Stimulated activated CD4-positive, alpha-beta T cell treated with anti-CD3 and anti-CD28 coated beads, Interleukin-4, amount 100 ng/mL, for 24 hours (primary cell): ENCODE measurements at regions not wholly inside any gene's neighbourhood (a gene's known extent, or its start where the extent isn't known, plus 50 kb on each side); places are given as distances from the start of the nearest gene placed in this dataset.
"Not testable (repeated sequence)": the region's sequence is repeated elsewhere in the genome, so short reads cannot be mapped to it uniquely, and the experiment has no call there.

ENCODE experiments used
- DNase-seq: peaks from one replicate; pipeline ENCODE4 v3.0.0-alpha.2; 2020

DNA sequence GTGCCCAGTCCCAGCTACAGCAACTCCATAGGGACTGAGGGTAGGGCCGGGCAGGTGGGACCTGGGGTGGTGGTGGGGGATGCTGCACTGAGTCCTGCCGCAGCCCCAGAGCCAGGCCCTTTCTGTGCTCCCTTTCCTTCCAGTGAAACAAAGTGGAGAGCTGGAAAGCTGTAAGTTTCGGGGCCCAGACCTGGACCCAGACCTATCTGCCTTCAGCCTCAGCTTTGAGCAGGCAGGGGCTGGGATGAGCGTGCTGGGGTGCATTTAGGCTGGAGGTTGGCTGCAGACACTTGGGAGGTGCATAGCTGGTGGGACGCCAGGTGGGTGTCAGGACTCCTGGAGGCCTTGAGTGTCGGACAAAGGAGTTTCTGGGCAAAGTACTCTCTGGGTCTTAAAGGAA, 92.7 kb upstream of the C1orf174 start:
- DNase-seq = no peak

DNA sequence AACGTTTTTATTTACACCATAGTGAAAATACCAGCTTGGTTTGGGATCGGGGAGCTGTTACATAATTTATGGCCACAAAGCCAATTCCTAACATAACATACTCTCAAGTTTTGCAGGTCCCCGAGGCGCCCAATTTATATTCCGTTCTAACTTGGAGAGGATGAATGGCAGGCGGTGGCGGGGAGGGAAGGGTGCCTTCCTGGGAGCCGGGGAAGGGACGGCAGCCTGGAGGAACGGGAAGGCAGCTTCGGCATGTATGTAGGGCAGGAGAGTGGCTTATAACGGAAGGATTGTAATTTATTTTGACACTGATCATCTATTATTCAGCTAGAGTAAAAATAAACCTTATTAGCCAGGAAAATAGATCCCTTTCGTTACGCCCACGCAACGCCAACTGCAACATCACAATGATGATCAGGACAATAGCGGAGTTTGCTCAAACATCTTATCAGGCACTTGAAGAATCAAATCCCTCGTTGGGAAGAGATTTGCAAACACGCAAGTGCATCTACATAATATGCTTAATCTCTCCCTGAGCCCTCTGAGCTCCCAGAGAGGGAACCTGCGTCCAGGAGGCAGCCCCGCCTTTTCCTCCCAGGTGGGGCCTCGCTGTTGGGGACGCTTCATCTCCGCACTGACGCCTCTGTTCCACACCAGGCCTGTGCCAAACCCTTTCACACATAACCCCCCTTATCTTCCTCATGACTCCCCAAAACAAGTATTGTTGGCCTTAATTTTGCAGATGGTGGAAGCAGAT, 93.7 kb upstream of the C1orf174 start:
- no peak for DNase-seq

DNA sequence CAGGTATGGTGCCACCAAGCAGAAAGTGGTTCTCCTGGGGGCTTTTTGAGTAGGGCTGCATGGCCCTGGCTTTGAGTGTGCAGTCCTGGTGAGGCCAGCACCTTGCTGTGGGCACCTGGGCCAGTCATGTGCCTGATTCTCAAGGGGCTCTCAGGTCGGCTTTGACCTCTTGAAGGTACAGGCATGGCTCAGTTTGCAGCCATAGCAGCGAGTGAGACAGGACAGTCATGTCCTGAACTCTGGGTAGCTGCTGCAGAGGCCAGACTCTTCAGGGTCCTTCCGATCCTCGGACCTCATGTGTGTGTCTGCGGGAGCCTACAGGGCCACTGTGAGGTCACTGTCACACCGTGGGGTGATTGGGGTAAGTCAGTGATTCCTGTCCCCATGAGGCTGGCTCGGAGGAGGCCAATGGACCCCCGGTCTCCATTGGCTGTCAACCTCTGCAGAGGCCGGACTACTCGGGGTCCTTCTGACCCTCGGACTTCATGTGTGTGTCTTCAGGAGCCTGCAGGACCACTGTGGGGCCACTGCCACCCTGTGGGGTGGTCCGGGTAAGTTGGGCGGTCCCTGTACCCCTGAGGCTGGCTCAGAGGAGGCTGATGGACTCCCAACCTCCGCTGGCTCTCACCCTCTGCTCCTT, 95.2 kb upstream of the C1orf174 start:
- no peak for DNase-seq

DNA sequence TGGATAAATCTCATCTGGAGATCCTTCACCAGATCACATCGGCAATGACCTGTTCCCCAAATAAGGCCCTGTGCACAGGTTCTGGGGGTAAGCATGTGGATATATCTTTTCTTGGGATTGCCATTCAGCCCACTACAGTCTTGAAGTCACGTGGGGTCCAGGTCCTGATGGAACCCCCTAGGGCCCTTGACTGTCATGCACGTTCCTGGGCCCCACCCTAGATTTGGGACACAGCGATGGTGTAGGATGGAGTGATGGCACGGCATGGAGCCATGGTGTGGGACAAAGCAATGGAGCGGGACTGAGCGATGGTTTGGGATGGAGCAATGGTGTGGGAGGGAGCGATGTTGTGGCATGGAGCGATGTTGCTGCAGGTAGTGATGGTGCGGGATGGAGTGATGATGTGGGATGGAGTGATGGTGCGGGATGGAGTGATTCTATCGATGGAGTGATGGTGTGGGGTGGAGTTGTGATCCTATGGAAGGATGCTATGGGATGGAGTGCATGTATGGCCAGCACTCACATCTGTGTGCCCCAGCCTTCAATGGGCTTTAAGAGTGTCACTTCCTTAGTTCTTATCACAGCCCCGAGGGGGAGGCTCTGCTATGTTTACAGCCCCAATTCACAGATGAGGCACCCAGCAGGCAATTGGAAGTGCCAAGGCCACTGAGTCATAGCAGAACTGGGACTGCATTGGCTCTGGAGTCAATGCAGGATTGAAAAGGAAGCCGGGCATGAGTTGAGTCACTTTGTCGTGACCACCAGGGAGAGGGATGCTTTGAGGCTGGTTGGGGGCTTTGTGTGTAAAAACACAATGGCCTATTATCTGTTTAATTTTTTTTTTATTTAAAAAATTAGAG, 97.0 kb upstream of the C1orf174 start:
- DNase-seq = no peak

DNA sequence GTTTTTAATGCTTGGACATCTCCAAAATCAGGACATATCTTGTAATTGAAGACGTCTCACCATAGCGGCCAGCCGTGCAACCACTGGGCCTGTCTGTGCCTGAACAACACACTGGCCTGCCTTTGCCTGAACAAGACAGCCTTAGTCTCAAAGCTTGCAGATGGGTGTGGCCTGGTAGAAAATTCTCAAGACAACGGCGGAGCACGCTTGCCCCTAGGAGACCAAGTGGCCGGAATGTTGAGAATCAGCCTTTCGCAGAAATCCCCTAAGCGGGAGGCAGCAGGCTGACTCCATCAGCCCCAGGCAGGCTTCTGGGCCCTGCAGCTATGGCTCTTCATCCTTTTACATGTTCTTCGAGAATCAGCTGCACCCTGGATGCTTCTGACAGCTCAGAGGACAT, 98.0 kb upstream of the C1orf174 start:
- DNase-seq = no peak

DNA sequence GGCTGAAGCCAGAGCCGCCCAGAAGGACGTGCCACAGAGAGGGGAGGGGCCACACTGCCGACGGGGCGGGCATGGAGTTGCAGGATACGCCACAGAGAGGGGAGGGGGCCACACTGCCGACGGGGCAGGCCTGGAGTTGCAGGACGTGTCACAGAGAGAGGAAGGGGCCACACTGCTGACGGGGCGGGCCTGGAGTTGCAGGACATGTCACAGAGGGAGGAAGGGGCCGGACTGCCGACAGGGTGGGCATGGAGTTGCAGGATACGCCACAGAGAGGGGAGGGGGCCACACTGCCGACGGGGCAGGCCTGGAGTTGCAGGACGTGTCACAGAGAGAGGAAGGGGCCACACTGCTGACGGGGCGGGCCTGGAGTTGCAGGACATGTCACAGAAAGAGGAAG, 99.4 kb upstream of the C1orf174 start:
- not testable (repeated sequence) for DNase-seq

DNA sequence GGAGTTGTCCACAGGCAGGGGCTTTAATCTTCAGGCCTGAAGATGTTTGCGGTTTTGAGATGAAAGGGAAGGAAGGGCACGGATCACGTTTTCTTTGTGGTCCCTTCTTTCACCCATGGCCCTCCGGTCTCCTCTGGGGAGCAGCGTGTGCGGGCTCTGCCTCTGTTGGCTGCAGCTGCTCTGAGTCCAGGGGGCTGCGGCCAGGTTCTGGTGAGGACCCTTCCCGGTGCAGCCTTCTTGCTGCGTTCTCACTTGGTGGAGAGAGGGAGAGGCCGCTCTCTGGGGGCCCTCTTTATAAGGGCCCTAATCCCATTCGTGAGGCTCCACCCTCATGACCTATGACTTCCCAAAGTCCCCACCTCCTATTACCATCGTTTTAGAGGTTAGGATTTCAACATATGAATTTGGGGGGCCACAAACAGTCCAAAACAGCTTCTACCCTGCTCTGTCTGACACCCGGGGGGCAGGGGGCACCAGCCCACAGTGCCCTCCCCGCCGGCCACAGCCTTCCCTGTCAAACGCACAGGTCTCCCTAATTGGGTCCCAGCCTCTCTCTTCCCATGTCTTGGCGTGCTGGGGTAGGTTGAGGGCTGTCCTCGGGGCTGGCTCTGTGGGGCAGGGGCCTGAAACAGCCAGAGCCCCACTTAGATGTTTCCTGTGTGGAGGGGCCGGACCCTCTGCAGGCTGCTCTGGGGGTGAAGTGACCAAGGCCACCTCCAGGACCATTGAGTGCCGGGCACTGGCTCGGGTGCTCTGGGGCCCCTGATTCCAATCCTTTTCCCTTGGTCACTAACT, 100.1 kb upstream of the C1orf174 start:
- DNase-seq = no peak

DNA sequence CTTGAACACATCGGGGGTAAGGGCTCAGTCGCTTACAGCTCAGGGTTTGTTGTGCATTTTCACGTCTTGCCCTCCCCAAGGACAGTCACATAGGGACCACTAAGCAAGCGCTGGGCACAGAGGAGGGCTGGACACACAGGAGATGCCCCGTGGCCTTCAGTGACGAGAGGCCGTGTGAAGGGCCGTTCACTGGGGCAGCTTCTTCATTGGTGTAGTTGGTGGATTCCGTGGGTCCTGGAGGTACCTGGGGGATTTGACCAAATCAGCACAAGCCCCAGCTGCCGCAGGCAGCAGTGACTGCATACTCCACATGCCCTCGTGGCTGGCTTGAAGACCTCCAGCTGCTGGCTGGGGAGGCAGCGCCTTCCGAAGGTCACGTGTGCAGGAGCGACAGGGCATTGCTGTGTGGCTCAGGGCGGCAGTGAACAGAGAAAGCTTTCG, 100.8 kb upstream of the C1orf174 start:
- DNase-seq = no peak

DNA sequence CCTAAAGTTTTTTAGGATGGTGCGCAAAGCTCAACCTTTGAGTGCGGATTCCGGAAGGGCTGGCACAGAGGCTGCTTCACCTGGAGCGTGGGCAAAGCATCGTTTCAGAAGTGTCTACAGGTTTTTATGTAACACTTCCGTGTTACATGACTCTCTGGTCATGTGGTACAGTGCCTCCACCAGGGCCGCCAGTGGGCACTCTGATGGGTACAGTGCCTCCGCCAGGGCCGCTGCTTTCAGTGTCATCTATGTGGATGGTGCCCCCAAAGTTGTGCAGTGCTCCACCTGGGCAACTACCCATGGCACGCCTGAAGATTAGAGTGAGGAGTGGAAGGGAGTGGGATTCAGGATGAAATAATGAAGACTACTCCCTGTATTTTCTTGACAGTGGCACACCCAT, 101.4 kb upstream of the C1orf174 start:
- DNase-seq = no peak

DNA sequence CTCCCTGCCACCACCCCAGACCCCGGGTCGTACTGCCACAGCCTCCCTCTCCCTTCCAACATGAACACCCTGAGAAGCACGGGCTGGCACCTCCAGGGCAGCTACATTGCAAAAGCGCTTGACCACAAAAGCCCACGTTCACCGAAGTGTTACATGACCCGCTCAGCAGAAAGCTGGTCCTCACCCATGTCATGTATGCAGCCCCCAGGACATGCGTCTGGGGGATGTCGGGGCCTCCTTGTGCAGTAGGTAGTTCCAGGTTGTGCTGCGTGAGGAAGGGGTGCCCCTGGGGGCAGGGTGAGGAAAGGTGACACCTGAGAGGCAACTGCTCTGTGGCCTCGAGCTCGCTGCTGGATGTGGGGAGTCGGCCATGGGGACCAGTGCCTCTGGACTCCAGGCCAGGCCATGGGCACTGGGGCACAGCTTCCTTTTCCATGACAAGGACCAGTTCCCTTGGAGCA, 102.0 kb upstream of the C1orf174 start:
- no peak for DNase-seq

DNA sequence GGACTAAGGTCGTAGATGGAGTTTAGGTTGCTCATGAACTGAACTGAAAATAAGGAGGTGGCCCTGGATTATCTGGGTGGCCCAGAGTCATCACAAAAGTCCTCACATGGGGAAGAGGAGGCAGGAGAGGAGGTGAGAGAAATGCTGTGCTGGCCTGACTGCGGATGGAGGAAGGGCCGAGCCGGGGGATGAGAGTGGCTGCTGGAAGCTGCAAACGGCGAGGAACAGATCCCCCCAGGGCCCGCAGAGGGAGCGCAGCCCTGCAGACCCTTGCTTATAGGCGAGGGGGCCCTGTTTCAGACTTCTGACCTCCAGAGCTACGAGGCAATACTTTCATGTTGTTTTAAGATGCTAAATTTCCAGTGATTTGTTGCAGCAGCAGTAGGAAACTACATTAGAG, 102.7 kb upstream of the C1orf174 start:
- no peak for DNase-seq

DNA sequence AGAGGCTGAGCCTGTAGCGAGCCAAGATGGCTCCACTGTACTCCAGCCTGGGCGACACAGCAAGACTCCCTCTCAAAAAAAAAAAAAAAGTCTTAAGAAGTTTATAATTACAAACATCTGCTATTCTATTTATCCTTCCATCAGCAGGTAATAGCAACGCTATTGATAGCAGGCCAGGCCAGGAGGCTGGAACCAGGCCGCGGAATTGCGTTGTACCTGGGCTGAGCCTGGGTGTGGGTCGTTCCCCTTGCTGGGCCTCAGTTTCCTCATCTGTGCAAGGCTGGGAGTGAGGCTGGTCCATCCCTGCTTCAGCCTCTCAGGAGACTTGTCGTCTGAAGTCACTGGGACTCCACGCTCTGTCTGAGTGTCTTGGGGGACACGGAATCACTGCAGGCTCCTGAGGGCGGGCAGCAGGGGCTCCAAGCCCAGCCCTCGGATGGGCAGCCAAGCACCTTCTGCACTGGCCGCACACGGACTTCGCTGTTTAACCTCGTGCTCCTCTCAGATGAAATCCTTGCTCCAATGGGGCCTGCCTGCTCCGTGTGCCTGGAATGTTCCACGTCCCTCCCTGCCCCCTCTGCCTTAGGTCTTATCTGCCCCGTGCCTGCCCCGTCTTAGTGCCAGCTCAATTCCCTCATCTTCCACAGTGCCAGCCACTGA, 103.9 kb upstream of the C1orf174 start:
- no peak for DNase-seq

DNA sequence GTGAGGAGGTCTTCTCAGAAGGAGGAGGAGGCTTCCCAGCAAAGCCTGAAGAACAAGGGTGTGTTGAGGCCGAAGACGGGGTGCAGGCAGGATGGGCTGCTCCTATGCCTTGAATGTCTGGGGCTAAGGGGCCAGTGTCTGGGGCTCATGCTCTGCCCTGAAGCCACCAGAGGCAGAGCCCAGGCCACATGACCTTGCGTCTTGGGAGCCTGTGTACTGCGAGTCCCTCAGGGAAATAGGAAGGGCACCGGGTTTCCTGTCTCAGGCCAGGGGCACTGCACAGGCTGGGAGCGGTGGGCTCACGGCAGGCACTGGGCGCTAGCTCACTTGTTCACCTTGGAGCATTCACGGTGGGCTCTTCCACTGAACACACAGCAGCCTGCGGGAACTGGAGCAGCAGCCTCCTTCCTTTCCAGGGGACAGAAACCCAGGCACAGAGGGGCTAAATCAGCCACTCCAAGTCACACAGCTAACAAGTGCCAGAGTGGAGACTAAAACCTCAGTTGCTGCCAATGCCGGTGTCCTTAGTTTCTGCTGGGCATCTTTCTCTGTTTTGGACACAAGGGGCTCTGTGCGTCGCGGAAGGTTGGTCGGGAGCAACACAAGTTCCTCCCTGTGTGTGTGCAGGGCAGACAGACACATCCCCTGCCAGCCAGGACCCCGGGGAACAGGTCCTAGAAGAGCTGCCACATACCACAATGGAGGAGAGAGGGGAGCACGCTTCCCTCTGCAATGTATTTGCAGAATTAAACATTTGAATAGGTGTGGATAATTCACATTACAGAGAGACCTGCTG, 104.8 kb upstream of the C1orf174 start:
- DNase-seq = no peak

DNA sequence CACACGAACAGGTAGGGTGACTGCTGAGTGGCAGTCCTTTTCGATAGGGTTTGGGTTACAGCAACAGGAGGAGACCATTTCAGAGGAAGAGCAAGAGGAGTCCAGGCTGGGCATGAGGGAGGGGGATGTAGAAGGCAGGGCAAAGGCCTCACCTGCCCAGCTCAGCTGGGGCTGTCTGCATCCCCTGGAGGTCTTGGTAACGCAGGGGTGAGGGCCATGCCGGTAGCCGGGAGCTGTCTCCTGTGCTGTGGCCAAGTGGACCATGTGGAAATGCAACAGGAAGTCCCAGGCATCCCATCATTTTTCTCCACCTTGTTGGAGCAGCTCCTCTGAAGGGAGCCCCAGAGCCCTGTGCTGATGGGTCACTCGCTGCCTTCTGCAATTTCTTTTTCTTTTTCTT, 105.4 kb upstream of the C1orf174 start:
- no peak for DNase-seq

DNA sequence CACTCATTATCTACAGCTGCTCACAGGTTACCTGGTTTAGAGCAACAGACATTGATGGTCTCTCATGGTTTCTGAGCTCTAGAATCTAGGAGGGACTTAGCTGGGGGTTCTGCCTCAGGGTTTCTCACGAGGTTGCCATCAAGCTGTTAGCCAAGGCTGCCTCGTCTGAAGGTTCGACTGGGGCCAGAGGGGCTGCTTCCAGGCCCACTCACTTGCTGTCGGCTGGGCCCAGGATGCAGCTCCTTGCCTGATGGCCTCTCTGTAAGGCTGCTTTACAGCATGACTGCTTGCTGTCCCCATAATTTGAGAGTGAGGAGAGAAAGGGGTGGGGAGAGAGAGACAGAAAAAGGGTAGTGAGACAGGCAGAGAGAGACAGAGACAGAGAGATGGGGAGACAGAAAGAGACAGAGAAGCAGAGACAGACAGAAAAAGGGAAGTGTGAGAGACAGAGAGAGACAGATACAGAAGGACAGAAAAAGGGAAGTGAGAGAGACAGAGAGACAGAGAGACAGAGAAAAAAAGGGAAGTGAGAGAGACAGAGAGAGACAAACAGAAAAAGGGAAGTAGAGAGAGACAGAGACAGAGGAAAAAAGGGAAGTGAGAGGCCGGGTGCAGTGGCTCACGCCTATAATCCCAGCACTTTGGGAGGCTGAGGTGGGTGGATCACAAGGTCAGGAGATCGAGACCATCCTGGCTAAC, 106.8 kb upstream of the C1orf174 start:
- DNase-seq = no peak

DNA sequence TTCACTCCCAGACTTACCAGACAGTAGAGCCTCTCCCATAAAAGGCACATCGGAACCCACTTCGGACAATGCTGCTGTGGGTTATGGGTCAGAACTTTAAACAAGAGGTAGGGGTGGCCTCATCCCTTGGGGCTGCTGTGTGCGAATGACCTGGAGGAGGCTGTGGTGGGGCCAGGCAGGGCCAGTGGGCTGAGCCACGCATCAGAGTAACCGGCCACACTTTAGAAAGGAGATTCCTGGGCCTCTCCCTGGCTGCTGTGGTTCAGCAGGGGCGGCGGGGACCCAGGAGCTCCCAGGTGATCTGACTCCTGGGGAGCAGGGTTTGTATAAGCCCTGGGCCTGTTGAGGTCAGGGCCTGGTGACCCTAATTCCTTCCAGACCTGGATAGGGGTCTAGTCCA, 110.2 kb upstream of the C1orf174 start:
- DNase-seq = no peak

DNA sequence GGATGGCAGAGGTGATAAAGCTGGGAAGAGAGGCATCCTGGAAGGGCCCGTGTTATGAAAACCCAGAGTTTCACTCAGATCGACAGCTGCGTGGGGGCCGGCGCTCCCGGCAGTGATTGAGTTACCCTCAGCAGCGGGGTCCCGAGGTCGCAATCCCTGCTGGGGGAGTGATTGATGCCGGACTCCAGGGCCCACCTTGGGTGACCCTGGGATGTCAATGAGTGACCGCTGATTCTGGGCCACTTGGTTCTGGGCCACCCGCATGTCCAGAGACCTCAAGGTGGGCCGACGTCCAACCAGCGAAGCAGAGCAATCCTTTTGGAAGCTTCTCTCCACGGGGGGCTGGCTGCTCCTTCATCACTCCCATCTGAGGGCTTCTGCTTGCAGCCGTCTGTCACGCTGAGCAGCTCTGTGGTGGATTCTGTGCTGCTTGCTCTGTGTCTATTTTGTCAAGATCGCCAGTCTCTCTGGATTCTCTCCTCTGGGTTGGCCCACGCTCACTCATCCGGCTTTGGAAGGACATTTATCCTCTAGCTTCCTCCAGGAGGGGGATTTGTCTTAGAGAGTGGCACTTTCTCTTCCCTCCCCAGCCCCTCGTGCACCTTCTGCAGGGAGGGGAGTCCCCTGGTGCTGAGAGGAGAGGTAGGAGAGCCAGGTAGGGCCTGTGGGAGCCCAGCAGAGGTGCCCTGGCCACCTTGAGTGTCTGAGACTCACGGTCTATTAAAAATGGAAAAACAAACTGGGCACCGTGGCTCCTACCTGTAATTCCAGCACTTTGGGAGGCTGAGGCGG, 110.9 kb upstream of the C1orf174 start:
- DNase-seq = no peak

DNA sequence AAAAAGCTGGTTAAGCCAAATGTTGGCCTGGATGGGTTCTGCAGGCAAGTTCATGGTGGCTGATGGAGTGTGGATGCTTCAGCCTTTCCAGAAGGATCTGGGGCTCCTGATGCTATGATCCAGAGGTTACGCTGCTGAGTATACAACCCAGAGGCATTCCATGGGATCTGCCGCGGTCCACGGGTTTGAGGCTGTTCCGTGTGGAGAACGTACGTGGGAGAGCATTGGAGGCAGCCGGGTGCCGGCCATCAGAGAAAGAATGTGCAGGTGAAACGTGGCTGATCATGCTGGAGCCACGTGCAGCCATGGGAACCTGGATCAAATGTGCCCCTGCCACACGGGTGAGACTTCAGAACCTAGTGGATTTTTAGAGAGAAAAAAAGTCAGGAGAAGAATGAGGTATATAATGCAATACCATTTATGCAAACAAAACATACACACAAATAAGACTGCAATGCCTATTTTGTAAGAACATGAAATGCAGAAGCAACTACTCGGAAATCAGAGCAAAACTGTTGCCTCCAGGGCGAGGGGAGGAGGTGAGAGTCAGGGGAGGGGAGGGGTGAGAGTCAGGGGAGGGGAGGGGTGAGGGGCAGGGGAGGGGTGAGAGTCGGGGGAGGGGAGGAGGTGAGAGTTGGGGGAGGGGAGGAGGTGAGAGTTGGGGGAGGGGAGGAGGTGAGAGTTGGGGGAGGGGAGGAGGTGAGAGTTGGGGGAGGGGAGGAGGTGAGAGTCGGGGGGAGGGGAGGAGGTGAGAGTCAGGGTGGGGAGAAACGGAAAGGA, 116.5 kb upstream of the C1orf174 start:
- DNase-seq = no peak
